ENCODE measurements at regions not wholly inside any gene's neighbourhood (a gene's known extent, or its start where the extent isn't known, plus 50 kb on each side); places are given as distances from the start of the nearest gene placed in this dataset.

- TF ChIP-seq CTCF (conservative IDR thresholded peaks at IDR 0.05) (no peak), ZFX (IDR thresholded peaks at IDR 0.05) (no peak)
Measured at GRCh38 chr2:41576423-41576822, 471.4 kb upstream of the PKDCC start.
